GM10266 (cell line): ENCODE measurements at regions not wholly inside any gene's neighbourhood (a gene's known extent, or its start where the extent isn't known, plus 50 kb on each side); places are given as distances from the start of the nearest gene placed in this dataset.

Source experiments
- DNase-seq: peaks from one replicate; pipeline ENCODE4 v3.0.0; 2012; ENCODE audit errors: extremely low spot score
- TF ChIP-seq, protein P1 (sequence below): IDR thresholded peaks from 2 replicates; pipeline ENCODE4 v1.5.1; 2012; ENCODE audit warnings: mild to moderate bottlenecking, low read depth; ENCODE audit not compliant: control insufficient read depth, insufficient read depth; ENCODE audit errors: missing control alignments

DNA sequence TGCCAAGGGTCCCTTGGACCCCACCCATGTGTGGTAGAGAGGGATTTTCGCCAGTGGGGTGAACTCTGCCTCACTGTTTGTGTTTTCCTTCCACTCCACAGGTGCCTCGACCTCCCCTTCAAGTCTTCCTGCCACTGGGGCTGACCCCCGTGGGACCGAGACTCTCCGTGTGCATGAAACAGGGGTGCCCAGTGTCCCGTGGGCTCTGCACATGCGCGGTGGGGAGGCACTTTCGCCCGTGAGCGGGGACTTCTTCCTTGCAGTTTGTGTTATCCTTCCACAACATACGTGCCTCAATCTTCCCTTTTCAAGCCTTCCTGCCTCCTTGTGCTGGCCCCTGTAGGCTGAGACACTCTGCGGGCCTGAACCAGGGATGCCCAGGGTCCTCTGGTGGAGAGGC, 362.4 kb downstream of the ALG10 start:
- TF ChIP-seq, protein P1, sequence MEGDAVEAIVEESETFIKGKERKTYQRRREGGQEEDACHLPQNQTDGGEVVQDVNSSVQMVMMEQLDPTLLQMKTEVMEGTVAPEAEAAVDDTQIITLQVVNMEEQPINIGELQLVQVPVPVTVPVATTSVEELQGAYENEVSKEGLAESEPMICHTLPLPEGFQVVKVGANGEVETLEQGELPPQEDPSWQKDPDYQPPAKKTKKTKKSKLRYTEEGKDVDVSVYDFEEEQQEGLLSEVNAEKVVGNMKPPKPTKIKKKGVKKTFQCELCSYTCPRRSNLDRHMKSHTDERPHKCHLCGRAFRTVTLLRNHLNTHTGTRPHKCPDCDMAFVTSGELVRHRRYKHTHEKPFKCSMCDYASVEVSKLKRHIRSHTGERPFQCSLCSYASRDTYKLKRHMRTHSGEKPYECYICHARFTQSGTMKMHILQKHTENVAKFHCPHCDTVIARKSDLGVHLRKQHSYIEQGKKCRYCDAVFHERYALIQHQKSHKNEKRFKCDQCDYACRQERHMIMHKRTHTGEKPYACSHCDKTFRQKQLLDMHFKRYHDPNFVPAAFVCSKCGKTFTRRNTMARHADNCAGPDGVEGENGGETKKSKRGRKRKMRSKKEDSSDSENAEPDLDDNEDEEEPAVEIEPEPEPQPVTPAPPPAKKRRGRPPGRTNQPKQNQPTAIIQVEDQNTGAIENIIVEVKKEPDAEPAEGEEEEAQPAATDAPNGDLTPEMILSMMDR: no peak
- no peak for DNase-seq

DNA sequence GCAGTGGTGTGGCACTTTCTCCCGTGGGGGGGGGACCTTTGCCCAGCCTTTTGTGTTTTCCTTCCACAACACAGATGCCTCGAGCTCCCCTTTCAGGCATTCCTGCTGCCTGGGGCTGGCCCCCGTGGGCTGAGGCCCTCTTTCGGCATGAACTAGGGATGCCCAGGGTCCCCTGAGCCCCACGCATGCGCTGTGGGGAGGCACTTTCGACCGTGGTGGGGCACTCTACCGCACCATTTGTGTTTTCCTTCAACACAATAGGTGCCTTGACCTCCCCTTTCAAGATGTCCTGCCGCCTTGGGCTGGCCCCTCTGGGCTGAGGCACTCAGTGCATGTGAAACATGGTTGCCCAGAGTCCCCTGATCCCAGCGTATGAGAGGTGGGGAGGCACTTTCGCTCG, 363.7 kb downstream of the ALG10 start:
- DNase-seq: no peak
- TF ChIP-seq, protein P1: no peak

GRCh38 chr12:34386621-34387255, 364.4 kb downstream of the ALG10 start:
- DNase-seq: no peak
- TF ChIP-seq, protein P1: no peak

- TF ChIP-seq, protein P1: no peak
- DNase-seq: no peak
Measured at GRCh38 chr12:34387711-34388635, 365.7 kb downstream of the ALG10 start.

GRCh38 chr12:34388636-34389377, 366.5 kb downstream of the ALG10 start:
- TF ChIP-seq, protein P1: no peak
- no peak for DNase-seq

DNA sequence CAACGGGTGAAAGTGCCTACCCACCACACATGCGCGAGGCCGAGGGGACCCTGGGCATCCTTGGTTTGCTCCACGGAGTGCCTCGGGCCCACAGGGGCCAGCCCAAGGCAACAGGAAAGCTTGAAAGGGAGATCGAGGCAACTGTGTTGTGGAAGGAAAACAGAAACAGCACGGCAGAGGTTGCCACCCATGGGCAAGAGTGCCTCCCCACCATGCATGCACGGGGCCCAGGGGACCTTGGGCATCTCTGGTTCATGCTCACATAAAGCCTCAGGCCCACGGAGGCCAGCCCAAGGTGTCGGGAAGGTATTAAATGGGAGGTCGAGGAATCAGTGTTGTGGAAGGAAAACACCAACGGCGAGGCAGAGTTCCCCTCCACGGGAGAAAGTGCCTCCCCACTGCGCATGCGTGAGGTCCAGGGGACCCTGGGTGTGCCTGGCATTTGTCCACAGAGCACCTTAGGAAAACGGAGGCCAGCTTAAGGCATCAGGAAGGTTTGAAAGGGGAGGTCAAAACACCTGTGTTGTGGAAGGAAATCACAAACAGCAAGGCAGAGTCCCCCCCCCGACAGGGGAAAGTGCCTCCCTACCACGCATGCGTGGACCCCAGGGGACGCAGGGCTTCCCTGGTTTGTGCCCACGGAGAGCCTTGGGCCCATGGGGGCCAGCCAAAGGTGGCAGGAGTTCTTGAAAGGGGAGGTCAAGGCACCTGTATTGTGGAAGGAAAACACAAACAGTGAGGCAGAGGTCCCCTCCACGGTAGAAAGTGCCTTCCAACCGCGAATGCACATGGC, 367.3 kb downstream of the ALG10 start:
- TF ChIP-seq, protein P1: no peak
- DNase-seq: no peak
